ENCODE measurements at regions not wholly inside any gene's neighbourhood (a gene's known extent, or its start where the extent isn't known, plus 50 kb on each side); places are given as distances from the start of the nearest gene placed in this dataset.
"Not testable (repeated sequence)": the region's sequence is repeated elsewhere in the genome, so short reads cannot be mapped to it uniquely, and the experiment has no call there.

GRCh38 chr6:76940191-76940590, 523.1 kb downstream of the HTR1B start:
- Histone ChIP-seq H3K36me3 (no peaks in the 10 kb centered on the region), H3K27me3 (no peaks in the 10 kb centered on the region), H3K9me3 (peaks cover 0 to 10% of the 10 kb centered on the region in 2 donors), H3K27ac (no peak overlapping the region), H3K4me1 (no peaks in the 10 kb centered on the region), H3K4me3 (no peak overlapping the region)
- TF ChIP-seq, protein P1, sequence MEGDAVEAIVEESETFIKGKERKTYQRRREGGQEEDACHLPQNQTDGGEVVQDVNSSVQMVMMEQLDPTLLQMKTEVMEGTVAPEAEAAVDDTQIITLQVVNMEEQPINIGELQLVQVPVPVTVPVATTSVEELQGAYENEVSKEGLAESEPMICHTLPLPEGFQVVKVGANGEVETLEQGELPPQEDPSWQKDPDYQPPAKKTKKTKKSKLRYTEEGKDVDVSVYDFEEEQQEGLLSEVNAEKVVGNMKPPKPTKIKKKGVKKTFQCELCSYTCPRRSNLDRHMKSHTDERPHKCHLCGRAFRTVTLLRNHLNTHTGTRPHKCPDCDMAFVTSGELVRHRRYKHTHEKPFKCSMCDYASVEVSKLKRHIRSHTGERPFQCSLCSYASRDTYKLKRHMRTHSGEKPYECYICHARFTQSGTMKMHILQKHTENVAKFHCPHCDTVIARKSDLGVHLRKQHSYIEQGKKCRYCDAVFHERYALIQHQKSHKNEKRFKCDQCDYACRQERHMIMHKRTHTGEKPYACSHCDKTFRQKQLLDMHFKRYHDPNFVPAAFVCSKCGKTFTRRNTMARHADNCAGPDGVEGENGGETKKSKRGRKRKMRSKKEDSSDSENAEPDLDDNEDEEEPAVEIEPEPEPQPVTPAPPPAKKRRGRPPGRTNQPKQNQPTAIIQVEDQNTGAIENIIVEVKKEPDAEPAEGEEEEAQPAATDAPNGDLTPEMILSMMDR (IDR thresholded peaks at IDR 0.05), result no peak
- no peak for DNase-seq (ENCODE audit: low spot score in 2 of 2)
- intact Hi-C loops (cut with DNase I), result no loop called here

- DNase-seq (ENCODE audit: low spot score in 2 of 2), result no peak
- H3K4me1 ChIP-seq, result no peaks in the 10 kb centered on the region
- H3K4me3 ChIP-seq, result no peak overlapping the region
- no peaks in the 10 kb centered on the region for H3K27me3 ChIP-seq
- H3K9me3 ChIP-seq, result no peaks in the 10 kb centered on the region
- TF ChIP-seq, protein P1 (IDR thresholded peaks at IDR 0.05), result no peak
- no peak overlapping the region for H3K27ac ChIP-seq
- no peaks in the 10 kb centered on the region for H3K36me3 ChIP-seq
- intact Hi-C loops (cut with DNase I), result no loop called here
Observed at GRCh38 chr6:76914737-76915136, 548.6 kb downstream of the HTR1B start.

GRCh38 chr6:76905541-76905940, 557.8 kb downstream of the HTR1B start:
- H3K36me3 ChIP-seq; intact Hi-C loops (cut with DNase I); H3K4me1 ChIP-seq; H3K4me3 ChIP-seq; H3K27ac ChIP-seq; H3K27me3 ChIP-seq; H3K9me3 ChIP-seq; DNase-seq (ENCODE audit: low spot score in 2 of 2): not testable (repeated sequence)

DNA sequence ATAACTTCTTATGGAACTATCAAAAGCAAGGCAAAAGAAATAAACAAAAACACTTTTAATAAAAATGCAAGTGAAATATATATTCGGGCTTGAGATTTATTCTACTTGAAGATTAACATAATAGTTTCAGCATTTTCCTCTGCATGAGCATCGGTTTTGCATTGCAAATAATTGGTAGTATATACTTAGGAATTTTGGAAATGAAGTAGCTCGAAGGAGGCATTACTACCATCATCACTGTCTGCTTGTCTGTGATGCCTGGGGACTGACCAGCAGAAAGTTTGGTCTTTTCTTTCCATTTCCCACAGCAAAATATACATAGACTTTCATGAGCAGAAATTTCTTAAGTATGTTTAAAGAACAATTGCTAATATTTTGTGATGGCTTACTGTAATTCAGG, 570.7 kb downstream of the HTR1B start:
- no peaks in the 10 kb centered on the region for H3K36me3 ChIP-seq
- H3K27me3 ChIP-seq, result no peaks in the 10 kb centered on the region
- intact Hi-C loops (cut with DNase I), result no loop called here
- TF ChIP-seq, protein P1 (IDR thresholded peaks at IDR 0.05), result no peak
- H3K9me3 ChIP-seq, result peaks cover 0 to 3% of the 10 kb centered on the region in 2 donors
- DNase-seq (ENCODE audit: low spot score in 2 of 2), result no peak
- no peaks in the 10 kb centered on the region for H3K4me1 ChIP-seq
- no peak overlapping the region for H3K27ac ChIP-seq
- H3K4me3 ChIP-seq, result no peak overlapping the region

- DNase-seq (ENCODE audit: low spot score in 2 of 2), result no peak
- TF ChIP-seq, protein P1 (IDR thresholded peaks at IDR 0.05), result no peak
- Histone ChIP-seq H3K27me3 (no peaks in the 10 kb centered on the region), H3K4me3 (no peak overlapping the region), H3K27ac (no peak overlapping the region), H3K4me1 (peaks cover 0 to 12% of the 10 kb centered on the region in 2 donors), H3K9me3 (peaks cover 0 to 2% of the 10 kb centered on the region in 2 donors), H3K36me3 (no peaks in the 10 kb centered on the region)
- intact Hi-C loops (cut with DNase I), result loop anchor here (10.0 kb wide), 1 partner anchor 954 kb away; no protein-coding TSS in a partner anchor
Observed at GRCh38 chr6:76888351-76888750, 574.9 kb downstream of the HTR1B start.

- H3K4me3 ChIP-seq, result no peak overlapping the region
- no peak for DNase-seq (ENCODE audit: low spot score in 2 of 2)
- peaks cover 0 to 12% of the 10 kb centered on the region in 2 donors for H3K4me1 ChIP-seq
- TF ChIP-seq, protein P1 (IDR thresholded peaks at IDR 0.05), result no peak
- H3K36me3 ChIP-seq, result no peaks in the 10 kb centered on the region
- intact Hi-C loops (cut with DNase I), result loop anchor here (10.0 kb wide), 1 partner anchor 952 kb away; no protein-coding TSS in a partner anchor
- no peak overlapping the region for H3K27ac ChIP-seq
- H3K27me3 ChIP-seq, result no peaks in the 10 kb centered on the region
- H3K9me3 ChIP-seq, result no peaks in the 10 kb centered on the region
Observed at GRCh38 chr6:76886900-76887299, 576.4 kb downstream of the HTR1B start.
